Stimulated activated CD4-positive, alpha-beta T cell treated with anti-CD3 and anti-CD28 coated beads, Interleukin-12 subunit alpha, Interleukin-12 subunit beta, amount 100 ng/mL, for 4 hours (primary cell): ENCODE measurements at regions not wholly inside any gene's neighbourhood (a gene's known extent, or its start where the extent isn't known, plus 50 kb on each side); places are given as distances from the start of the nearest gene placed in this dataset.

Experiments used
- DNase-seq: peaks from one replicate; pipeline ENCODE4 v3.0.0-alpha.2; 2020

- peak; percentile 41 for DNase-seq
These were observed 112.1 kb downstream of the ZIC5 start for GRCh38 chr13:99859178-99860177.

- DNase-seq, result no peak
These were observed 113.8 kb downstream of the ZIC5 start for GRCh38 chr13:99857738-99858137.

GRCh38 chr13:99855526-99856420, 115.8 kb downstream of the ZIC5 start:
- DNase-seq, result no peak

- no peak for DNase-seq
These were observed 117.2 kb downstream of the ZIC5 start for GRCh38 chr13:99854366-99854765.

GRCh38 chr13:99847318-99847750, 124.2 kb downstream of the ZIC5 start:
- no peak for DNase-seq

- DNase-seq, result no peak
These were observed 126.2 kb downstream of the ZIC5 start for GRCh38 chr13:99845161-99845874.

GRCh38 chr13:99844421-99844820, 127.1 kb downstream of the ZIC5 start:
- DNase-seq, result no peak

GRCh38 chr13:99843872-99844271, 127.7 kb downstream of the ZIC5 start:
- no peak for DNase-seq

- DNase-seq, result no peak
These were observed 129.2 kb downstream of the ZIC5 start for GRCh38 chr13:99842405-99842804.

GRCh38 chr13:99836291-99836690, 135.3 kb downstream of the ZIC5 start:
- DNase-seq, result no peak

- no peak for DNase-seq
These were observed 136.1 kb downstream of the ZIC5 start for GRCh38 chr13:99835442-99835841.

GRCh38 chr13:99834246-99834645, 137.3 kb downstream of the ZIC5 start:
- DNase-seq, result no peak

GRCh38 chr13:99832347-99832746, 139.2 kb downstream of the ZIC5 start:
- no peak for DNase-seq

GRCh38 chr13:99830931-99831330, 140.6 kb downstream of the ZIC5 start:
- DNase-seq, result no peak

- DNase-seq, result no peak
These were observed 141.9 kb downstream of the ZIC5 start for GRCh38 chr13:99829593-99830239.

- no peak for DNase-seq
These were observed 142.4 kb downstream of the ZIC5 start for GRCh38 chr13:99829161-99829560.

GRCh38 chr13:99828735-99829134, 142.8 kb downstream of the ZIC5 start:
- no peak for DNase-seq

- no peak for DNase-seq
These were observed 143.4 kb downstream of the ZIC5 start for GRCh38 chr13:99828123-99828522.

- no peak for DNase-seq
These were observed 144.4 kb downstream of the ZIC5 start for GRCh38 chr13:99827011-99827772.

- no peak for DNase-seq
These were observed 147.6 kb downstream of the ZIC5 start for GRCh38 chr13:99823961-99824360.

- no peak for DNase-seq
These were observed 148.7 kb downstream of the ZIC5 start for GRCh38 chr13:99822820-99823219.

- no peak for DNase-seq
These were observed 149.8 kb downstream of the ZIC5 start for GRCh38 chr13:99821741-99822140.
